Spleen (tissue), 11 donors: ENCODE measurements at regions not wholly inside any gene's neighbourhood (a gene's known extent, or its start where the extent isn't known, plus 50 kb on each side); places are given as distances from the start of the nearest gene placed in this dataset.
"Not testable (repeated sequence)": the region's sequence is repeated elsewhere in the genome, so short reads cannot be mapped to it uniquely, and the experiment has no call there.

Experiments used
- DNase-seq: peaks from one replicate; pipeline ENCODE4 v3.0.0-alpha.2; 2020
- H3K27ac ChIP-seq, 8 donors: fragments of 200-600 bp; sonication (generic) in 7 of 8; 1 replicate in 4 of 8; 2 replicates in 4 of 8; pipeline versions ENCODE4 v1.5.0 to v1.8.0; 2016 to 2021; ENCODE audit warnings: inconsistent platforms in 4 of 8, mild to moderate bottlenecking in 4 of 8, moderate library complexity in 1 of 8
- H3K27me3 ChIP-seq, 7 donors: fragments of 200-600 bp; sonication (generic) in 6 of 7; replicated peaks in 1 of 7; 1 replicate in 4 of 7; 2 replicates in 3 of 7; pipeline versions ENCODE4 v1.5.0 to v1.8.0; 2016 to 2021; ENCODE audit warnings: inconsistent platforms in 3 of 7, mild to moderate bottlenecking in 1 of 7
- H3K36me3 ChIP-seq, 6 donors: fragments of 200-600 bp; sonication (generic) in 5 of 6; 1 replicate in 4 of 6; 2 replicates in 2 of 6; pipeline versions ENCODE4 v1.5.0 to v1.8.0; 2016 to 2021; ENCODE audit warnings: inconsistent platforms in 2 of 6
- H3K4me1 ChIP-seq, 6 donors: fragments of 200-600 bp; sonication (generic) in 5 of 6; 1 replicate in 3 of 6; 2 replicates in 3 of 6; pipeline versions ENCODE4 v1.5.0 to v1.8.0; 2016 to 2021; ENCODE audit warnings: inconsistent platforms in 3 of 6
- H3K4me3 ChIP-seq, 8 donors: fragments of 200-600 bp; sonication (generic) in 7 of 8; 1 replicate in 4 of 8; 2 replicates in 4 of 8; pipeline versions ENCODE4 v1.5.0 to v1.8.0; 2016 to 2021; ENCODE audit warnings: inconsistent platforms in 4 of 8, mild to moderate bottlenecking in 4 of 8, moderate library complexity in 2 of 8
- H3K9me3 ChIP-seq, 8 donors: fragments of 200-600 bp; sonication (generic) in 7 of 8; 1 replicate in 4 of 8; 2 replicates in 4 of 8; pipeline versions ENCODE4 v1.5.0 to v1.8.0; 2016 to 2021; ENCODE audit warnings: inconsistent platforms in 4 of 8
- POLR2A ChIP-seq, 3 donors: fragments of 450-650 bp; IDR thresholded peaks; one replicate each; pipeline ENCODE4 v1.5.1; 2017; ENCODE audit warnings: antibody characterized with exemption in 3 of 3, mild to moderate bottlenecking in 1 of 3
- POLR2AphosphoS5 ChIP-seq, 3 donors: sonication (generic); formaldehyde crosslinking; IDR thresholded peaks; one replicate each; pipeline ENCODE4 v1.5.1; 2017; ENCODE audit warnings: antibody characterized with exemption in 3 of 3
- WGBS, 5 donors: extraction: QIAGEN DNeasy Blood & Tissue Kit in 3 of 5; methylation state at CpG; one replicate each; pipeline versions ENCODE4 v1.1.5 to v1.1.7; 2013 to 2018; 5-methylcytosine and 5-hydroxymethylcytosine counted together
- intact Hi-C: fragments of 100-400 bp; cut with DNase I; formaldehyde crosslinking; loops from one replicate; pipeline ENCODE4 v1.15.0; 2023; ENCODE audit warnings: low total_unique reads
- microRNA-seq, 3 donors: library from miRNA; unstranded; fragments of <30 nt; microRNA quantifications; one replicate each; pipeline versions ENCODE4 to v1.1.0, GENCODE V29; 2019 to 2020
- small RNA-seq, 4 donors: library from RNA; depleted of rRNA; stranded (forward); fragments of <200 nt; gene quantifications; one replicate each; pipeline ENCODE3, GENCODE V24; 2016
- TF ChIP-seq, protein P1 (sequence below), 11 experiments: fragments of 200-600 bp in 7 of 11; fragments of 450-650 bp in 4 of 11; sonication (generic) in 4 of 11; IDR thresholded peaks in 8 of 11; conservative IDR thresholded peaks in 3 of 11; 1 replicate in 7 of 11; 2 replicates in 4 of 11; pipeline versions ENCODE4 v1.4.0 to v1.8.0; 2016 to 2021; ENCODE audit warnings: antibody characterized with exemption in 11 of 11, inconsistent platforms in 4 of 11, mild to moderate bottlenecking in 1 of 11
- donor health status: healthy with polysubstance abuse.
- donor health status: DM: no; HTN: no; CAD: no; lungs with moderate emphysema.
- donor health status: DM: no; HTN: no; CAD: no.
- donor health status: Bipolar disorder and iron deficiency.
- donor health status: healthy.
- donor health status: DM: no; HTN: no; CAD: no.
- donor health status: DM: yes; HTN: yes; CAD: no.

DNA sequence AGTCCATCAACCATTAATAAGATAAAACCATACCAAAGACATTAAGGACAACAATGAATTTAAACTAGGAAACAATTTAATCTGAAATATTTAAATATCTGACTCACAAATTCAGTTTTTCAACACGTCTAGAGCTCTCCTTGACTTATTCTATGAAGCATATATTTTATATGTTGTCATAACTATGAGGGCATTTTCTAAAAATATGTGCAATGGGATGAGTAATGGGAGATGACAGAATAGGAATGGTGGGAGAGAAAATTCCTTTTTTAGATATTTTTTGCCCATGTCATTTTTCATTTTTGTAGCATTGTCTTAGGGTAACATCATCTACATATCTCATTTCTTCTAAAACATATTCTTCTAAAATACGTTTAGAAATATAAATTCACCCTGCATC, 79.2 kb upstream of the CDH2 start:
- no peak for TF ChIP-seq POLR2A (IDR thresholded peaks at IDR 0.05)
- TF ChIP-seq POLR2AphosphoS5 (IDR thresholded peaks at IDR 0.05): no peak
- TF ChIP-seq, protein P1, sequence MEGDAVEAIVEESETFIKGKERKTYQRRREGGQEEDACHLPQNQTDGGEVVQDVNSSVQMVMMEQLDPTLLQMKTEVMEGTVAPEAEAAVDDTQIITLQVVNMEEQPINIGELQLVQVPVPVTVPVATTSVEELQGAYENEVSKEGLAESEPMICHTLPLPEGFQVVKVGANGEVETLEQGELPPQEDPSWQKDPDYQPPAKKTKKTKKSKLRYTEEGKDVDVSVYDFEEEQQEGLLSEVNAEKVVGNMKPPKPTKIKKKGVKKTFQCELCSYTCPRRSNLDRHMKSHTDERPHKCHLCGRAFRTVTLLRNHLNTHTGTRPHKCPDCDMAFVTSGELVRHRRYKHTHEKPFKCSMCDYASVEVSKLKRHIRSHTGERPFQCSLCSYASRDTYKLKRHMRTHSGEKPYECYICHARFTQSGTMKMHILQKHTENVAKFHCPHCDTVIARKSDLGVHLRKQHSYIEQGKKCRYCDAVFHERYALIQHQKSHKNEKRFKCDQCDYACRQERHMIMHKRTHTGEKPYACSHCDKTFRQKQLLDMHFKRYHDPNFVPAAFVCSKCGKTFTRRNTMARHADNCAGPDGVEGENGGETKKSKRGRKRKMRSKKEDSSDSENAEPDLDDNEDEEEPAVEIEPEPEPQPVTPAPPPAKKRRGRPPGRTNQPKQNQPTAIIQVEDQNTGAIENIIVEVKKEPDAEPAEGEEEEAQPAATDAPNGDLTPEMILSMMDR (IDR thresholded peaks at IDR 0.05 in 8 of 11, conservative IDR thresholded peaks at IDR 0.05 in 3 of 11): no peak

DNA sequence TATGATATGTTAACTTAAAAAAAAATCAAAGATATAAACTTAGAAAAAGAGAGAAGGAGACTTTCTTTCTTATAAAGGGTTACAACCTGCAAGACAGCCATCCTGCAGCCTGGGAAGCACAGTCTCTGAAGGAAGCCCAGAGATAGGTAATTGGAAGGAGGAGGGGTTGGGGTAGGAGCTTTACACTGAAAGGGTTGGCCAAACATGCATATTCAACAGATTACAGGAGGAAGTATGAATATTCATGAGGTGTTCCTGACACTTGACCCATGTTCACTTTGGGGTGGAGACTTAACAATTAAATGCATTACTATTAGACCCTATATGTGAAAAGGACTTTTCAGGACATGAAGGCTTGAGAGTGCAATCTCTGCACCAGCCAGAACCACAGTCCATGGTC, 71.7 kb upstream of the CDH2 start:
- no peak for DNase-seq
- peaks cover 0 to 4% (median 0%) of the 10 kb centered on the region in 8 donors for H3K9me3 ChIP-seq

More for the DNA sequence above, 79.2 kb upstream of the CDH2 start:
- Histone ChIP-seq H3K4me1 (no peaks in the 10 kb centered on the region), H3K27ac (no peak overlapping the region), H3K4me3 (no peak overlapping the region), H3K9me3 (no peaks in the 10 kb centered on the region), H3K27me3 (no peaks in the 10 kb centered on the region), H3K36me3 (no peaks in the 10 kb centered on the region)
- 64 to 79% (median 70%) methylated on average over 2 of the region's 2 CpGs for WGBS, 5 donors
- intact Hi-C loops: no loop called here
- no peak for DNase-seq

GRCh38 chr18:28240626-28241025, 63.7 kb upstream of the CDH2 start:
- intact Hi-C loops, H3K27ac ChIP-seq, H3K4me3 ChIP-seq, H3K4me1 ChIP-seq, H3K36me3 ChIP-seq, H3K9me3 ChIP-seq, H3K27me3 ChIP-seq, DNase-seq: not testable (repeated sequence)
- 84 to 94% (median 92%) methylated on average over 12 to 16 of the region's 16 CpGs for WGBS, 5 donors

More for the DNA sequence above, 71.7 kb upstream of the CDH2 start:
- intact Hi-C loops: no loop called here
- no peaks in the 10 kb centered on the region for H3K36me3 ChIP-seq
- TF ChIP-seq POLR2AphosphoS5 (IDR thresholded peaks at IDR 0.05) (no peak), POLR2A (IDR thresholded peaks at IDR 0.05) (no peak)
- TF ChIP-seq, protein P1 (IDR thresholded peaks at IDR 0.05 in 8 of 11, conservative IDR thresholded peaks at IDR 0.05 in 3 of 11): no peak
- H3K4me3 ChIP-seq: no peak overlapping the region
- no peak overlapping the region for H3K27ac ChIP-seq
- H3K27me3 ChIP-seq: no peaks in the 10 kb centered on the region
- no peaks in the 10 kb centered on the region for H3K4me1 ChIP-seq

GRCh38 chr18:28236487-28236886, 59.6 kb upstream of the CDH2 start:
- TF ChIP-seq POLR2AphosphoS5 (IDR thresholded peaks at IDR 0.05) (no peak), POLR2A (IDR thresholded peaks at IDR 0.05) (no peak)
- TF ChIP-seq, protein P1 (IDR thresholded peaks at IDR 0.05 in 8 of 11, conservative IDR thresholded peaks at IDR 0.05 in 3 of 11): no peak
- no peak for DNase-seq
- H3K27ac ChIP-seq: no peak overlapping the region
- H3K27me3 ChIP-seq: no peaks in the 10 kb centered on the region
- H3K9me3 ChIP-seq: peaks cover 0 to 9% (median 0%) of the 10 kb centered on the region in 8 donors
- intact Hi-C loops: no loop called here
- H3K4me3 ChIP-seq: no peak overlapping the region
- H3K36me3 ChIP-seq: no peaks in the 10 kb centered on the region
- no peaks in the 10 kb centered on the region for H3K4me1 ChIP-seq
- WGBS, 5 donors: 79 to 94% (median 84%) methylated on average over 1 of the region's 1 CpG

Small RNA genes lying in the stretch of these regions (microRNA-seq; reads per million reads assigned to microRNA genes)
- gene MIR302F: 0 reads per million in 3 donors

Small RNA genes lying in the stretch of these regions (small RNA-seq; reads per million reads assigned to genes)
- gene AC023932.1 (0 reads per million in 4 donors), gene AC105245.1 (0 reads per million in 4 donors), gene RNU6-408P (0 reads per million in 4 donors)
